ENCODE measurements at regions not wholly inside any gene's neighbourhood (a gene's known extent, or its start where the extent isn't known, plus 50 kb on each side); places are given as distances from the start of the nearest gene placed in this dataset.

DNA sequence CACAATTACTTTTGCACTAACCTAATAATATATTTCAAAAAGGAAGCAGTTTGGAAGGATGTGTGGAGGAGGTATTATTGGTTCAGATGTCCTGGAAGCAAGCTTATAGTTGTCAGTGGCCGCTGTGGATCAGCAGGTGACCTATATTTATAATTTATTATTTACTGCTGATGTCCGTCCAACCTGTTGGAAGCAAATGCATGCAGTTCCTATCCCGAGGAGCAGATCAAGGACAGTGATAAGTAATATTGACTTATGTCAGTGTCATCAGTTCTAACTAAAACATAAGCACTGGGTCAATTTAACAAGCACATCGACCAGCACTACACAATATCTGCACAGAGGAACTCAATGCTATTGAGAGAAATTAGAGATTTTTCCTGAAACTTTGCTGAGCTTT lies 270.1 kb downstream of the BRINP2 start:
- TF ChIP-seq EZH2 (IDR thresholded peaks at IDR 0.05) (no peak), CTCF (IDR thresholded peaks at IDR 0.05) (no peak)
